ENCODE measurements at regions not wholly inside any gene's neighbourhood (a gene's known extent, or its start where the extent isn't known, plus 50 kb on each side); places are given as distances from the start of the nearest gene placed in this dataset.

- DNase-seq (ENCODE audit: low read depth): no peak
These were observed 313.8 kb upstream of the SHH start for GRCh38 chr7:156125841-156126730.

DNA sequence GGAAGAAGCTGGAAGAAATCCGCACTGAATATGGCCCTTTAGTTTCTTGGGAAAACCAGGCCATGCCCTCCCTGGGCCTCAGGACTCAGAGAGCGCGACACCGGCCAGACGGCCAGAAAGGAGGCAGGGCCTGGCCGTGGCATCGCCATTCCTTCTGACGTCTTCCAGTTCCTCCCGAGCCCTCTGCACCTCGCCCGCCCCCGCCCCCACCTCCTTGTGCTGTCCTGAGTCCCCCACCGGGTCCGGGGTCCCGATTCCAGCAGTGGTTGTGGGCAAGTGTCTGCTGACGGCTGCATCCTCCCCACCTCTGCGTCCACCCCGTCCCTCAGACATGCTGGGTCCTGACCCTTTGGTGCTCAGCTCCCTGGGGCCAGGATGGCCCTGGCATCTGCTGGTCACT is 312.1 kb upstream of the SHH start:
- no peak for DNase-seq (ENCODE audit: low read depth)

DNA sequence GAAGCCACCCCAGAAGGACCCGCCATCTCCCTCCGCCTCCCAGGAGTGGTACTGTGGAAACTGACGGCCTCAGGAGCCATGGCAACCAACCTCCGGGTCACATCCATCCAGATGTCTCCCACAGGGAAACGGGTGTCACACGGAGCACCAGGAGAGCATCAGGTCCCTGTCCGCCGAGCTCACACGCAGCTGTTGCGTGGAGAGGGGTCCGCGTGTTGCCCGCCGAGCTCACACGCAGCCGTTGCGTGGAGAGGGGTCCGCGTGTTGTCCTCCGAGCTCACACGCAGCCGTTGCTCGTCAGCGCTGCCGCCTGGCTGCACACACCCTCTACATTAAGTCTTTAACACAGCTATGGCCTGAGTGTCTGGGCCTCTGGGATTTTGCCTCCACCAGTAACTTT is 311.1 kb upstream of the SHH start:
- DNase-seq (ENCODE audit: low read depth): no peak

GRCh38 chr7:156122752-156123354 is 310.6 kb upstream of the SHH start:
- DNase-seq (ENCODE audit: low read depth): no peak

- no peak for DNase-seq (ENCODE audit: low read depth)
These were observed 309.7 kb upstream of the SHH start for GRCh38 chr7:156121956-156122355.

GRCh38 chr7:156121434-156121833 is 309.2 kb upstream of the SHH start:
- no peak for DNase-seq (ENCODE audit: low read depth)

DNA sequence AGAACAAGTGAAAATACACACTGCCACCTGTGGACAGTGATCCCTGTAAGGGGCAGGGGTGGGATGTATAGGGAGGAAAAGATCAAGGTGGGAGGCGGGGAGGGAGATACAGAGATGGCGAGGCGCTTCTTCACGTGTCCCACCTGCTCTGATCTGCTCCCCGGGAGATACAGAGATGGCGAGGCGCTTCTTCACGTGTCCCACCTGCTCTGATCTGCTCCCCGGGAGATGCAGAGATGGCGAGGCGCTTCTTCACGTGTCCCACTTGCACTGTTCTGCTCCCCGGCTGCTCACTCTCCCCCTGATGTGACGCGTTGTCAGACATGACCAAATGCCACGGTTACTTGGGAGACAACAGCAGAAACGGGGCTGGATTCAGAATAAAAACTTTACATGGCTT is 308.3 kb upstream of the SHH start:
- no peak for DNase-seq (ENCODE audit: low read depth)

GRCh38 chr7:156119771-156120170 is 307.5 kb upstream of the SHH start:
- no peak for DNase-seq (ENCODE audit: low read depth)

DNA sequence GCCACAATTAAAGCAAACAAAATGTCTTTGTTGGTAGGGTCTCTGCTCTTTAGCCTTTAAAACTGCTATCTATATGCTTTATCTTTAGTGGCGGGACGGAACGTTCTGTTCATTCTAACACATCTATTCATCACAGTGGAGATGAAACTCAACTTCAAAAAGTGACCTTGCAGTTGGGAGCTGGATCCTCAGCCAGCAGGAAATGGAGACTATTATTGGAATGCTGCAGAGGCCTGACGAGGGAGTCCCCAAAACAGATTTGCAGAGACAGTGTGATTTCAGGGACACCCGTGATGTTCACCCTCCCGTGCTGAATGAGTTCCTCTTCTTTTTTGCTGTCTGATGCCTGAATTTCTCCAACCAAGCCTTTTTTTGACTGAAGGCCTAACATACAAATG is 306.0 kb upstream of the SHH start:
- DNase-seq (ENCODE audit: low read depth): no peak

DNA sequence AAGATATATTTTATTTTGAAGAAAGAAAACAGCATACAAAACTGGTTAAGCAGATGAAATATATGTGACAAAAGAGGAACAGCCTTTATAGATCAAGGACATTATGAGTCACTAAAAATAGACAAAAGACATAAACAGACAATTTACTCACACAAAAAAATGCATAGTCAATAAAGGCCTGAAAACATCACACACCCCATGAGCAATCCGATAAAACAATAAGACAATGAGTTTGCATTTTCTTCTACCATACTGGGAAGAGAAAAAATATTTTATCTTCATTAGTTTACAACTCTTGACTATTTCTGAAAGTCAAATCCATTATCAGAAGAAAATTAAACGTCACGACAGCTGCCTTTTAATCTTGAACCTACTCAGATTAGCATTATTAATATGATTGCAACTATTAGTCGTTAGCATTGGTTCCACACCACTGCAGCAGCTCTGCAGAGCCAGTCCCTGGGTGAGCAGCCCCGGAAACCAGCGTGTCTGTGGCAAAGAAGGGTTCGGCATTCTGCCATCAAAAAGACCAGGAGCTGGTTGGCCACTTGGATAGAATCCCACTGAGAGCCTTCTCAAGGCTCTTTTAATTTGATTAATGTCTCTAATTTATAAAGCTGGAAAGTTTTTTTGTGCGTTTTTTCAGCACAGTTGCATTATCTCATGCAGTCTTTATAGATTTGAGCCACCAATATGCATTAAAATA is 305.4 kb upstream of the SHH start:
- DNase-seq (ENCODE audit: low read depth): no peak

- DNase-seq (ENCODE audit: low read depth): no peak
These were observed 304.4 kb upstream of the SHH start for GRCh38 chr7:156116514-156117215.

DNA sequence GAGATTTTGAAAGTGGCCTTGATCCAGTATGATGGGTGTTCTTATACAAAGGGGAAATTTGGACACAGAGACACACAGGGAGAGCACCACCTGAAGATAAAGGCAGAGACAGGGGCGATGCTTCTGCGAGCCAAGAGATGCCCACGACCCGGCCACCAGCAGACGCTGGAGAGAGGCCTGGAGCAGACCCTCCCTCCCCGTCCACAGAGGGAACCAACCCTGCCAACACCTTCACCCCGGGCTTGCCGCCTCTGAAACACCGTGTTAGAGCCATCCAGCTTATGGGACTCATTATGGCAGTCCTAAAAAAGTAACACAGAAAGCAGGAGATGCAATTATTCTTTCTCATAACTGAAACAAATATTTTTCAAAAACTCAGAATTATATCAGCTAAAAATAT is 303.3 kb upstream of the SHH start:
- no peak for DNase-seq (ENCODE audit: low read depth)

GRCh38 chr7:156113731-156114130 is 301.5 kb upstream of the SHH start:
- DNase-seq (ENCODE audit: low read depth): no peak

- no peak for DNase-seq (ENCODE audit: low read depth)
These were observed 297.7 kb upstream of the SHH start for GRCh38 chr7:156109988-156110387.

DNA sequence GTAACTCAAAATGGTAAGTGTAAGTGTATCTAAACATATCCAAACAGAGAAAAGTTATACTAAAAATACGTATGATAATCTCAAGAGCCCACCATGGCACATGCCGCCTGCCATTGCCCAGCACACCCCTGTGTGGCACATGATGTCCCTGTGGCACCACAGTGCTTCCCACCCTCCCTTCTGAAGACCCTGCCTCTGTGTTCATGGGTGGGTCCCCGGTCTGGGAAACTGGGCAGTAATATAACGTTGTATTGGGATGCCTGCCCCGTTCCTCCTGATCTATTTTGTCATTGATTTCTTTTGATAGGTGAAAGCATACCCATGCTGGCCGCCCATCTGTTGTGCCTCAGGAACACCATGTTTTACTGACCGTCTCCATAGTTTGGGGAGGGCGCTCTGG is 296.8 kb upstream of the SHH start:
- no peak for DNase-seq (ENCODE audit: low read depth)

GRCh38 chr7:156107957-156108356 is 295.7 kb upstream of the SHH start:
- DNase-seq (ENCODE audit: low read depth): no peak

DNA sequence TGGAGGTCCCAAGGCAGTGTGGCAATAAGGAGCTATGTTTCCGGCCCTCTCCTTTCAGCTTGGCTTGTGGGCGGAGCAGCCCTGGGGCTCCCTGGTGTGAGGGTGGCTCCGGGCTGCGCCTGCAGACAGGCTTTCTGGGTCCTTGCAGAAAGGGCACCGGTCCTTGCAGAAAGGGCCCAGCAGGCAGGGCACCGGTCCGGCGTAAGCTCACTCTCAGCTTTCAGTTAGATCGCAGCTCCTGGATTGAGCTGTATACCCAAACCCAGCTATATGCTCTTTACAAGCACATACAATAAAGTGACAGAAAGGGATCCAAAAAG is 293.8 kb upstream of the SHH start:
- DNase-seq (ENCODE audit: low read depth): no peak

DNA sequence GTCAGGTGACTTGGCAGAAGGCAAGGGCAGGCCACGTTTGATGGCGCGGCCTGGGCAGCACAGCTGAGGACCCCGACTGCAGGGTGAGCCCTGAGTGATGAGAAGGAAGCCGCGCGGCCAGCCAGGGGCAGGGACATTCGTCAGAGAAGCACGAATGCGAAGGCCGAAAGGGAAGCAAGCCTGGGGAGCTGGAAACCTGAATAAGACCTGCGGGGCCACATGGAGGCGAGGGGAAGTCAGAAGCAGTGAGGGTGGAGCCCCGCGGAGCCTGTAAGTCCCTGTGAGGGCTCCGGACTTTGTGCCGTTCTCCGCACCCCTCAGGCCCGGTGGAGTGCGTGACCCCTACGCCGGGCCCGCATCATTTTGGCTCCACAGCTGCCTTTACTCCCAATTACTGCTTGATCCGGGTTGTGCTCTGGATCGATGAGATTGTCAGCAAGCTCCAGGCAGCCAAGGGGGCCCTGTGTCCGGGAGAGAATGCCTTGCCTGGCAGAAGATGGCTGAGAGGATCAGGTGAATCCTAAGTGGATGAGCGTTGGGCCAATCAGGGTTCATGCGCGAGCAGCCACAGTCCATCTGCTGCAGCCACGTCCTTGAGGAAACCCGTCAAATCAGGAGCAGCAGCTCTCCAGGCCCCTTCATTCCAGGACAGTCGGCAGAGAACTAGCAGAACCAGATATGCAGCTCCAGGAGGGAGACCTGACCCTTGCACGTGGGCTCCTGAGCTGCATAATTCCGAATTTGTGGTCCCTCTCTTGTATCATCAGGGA is 293.3 kb upstream of the SHH start:
- no peak for DNase-seq (ENCODE audit: low read depth)

- DNase-seq (ENCODE audit: low read depth): no peak
These were observed 292.5 kb upstream of the SHH start for GRCh38 chr7:156104501-156105336.

DNA sequence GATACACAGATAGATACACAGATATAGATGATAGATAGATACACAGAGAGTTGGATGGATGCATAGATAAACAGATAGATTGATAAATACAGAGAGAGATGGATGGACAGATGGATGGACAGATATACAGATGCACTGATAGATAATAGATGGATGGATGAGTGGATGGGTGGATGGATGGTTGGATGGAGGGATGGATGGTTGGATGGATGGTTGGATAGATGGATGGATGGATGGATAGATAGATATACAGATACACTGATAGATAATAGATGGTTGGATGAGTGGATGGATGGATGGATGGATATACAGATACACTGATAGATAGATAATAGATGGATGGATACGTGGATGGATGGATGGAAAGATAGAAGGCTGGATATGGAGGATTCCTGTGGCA is 290.0 kb upstream of the SHH start:
- no peak for DNase-seq (ENCODE audit: low read depth)

- DNase-seq (ENCODE audit: low read depth): no peak
These were observed 289.1 kb upstream of the SHH start for GRCh38 chr7:156101355-156101754.

All from GM04503 (cell line).